Uterus (tissue), 2 donors: ENCODE measurements at regions not wholly inside any gene's neighbourhood (a gene's known extent, or its start where the extent isn't known, plus 50 kb on each side); places are given as distances from the start of the nearest gene placed in this dataset.

Source experiments
- CTCF ChIP-seq, 4 experiments: fragments of 200-600 bp in 2 of 4; fragments of 450-650 bp in 2 of 4; sonication (generic) in 2 of 4; IDR thresholded peaks; one replicate each; pipeline ENCODE4 v1.5.1; 2016 to 2019; ENCODE audit warnings: antibody characterized with exemption in 4 of 4, mild to moderate bottlenecking in 2 of 4, moderate library complexity in 1 of 4
- POLR2A ChIP-seq, 2 donors: fragments of 450-650 bp; IDR thresholded peaks; one replicate each; pipeline ENCODE4 v1.6.1; 2016; ENCODE audit warnings: antibody characterized with exemption in 2 of 2, mild to moderate bottlenecking in 1 of 2, moderate library complexity in 1 of 2

- no peak for TF ChIP-seq CTCF (IDR thresholded peaks at IDR 0.05)
- no peak for TF ChIP-seq POLR2A (IDR thresholded peaks at IDR 0.05)
Measured at GRCh38 chr2:61750624-61751023, 103.2 kb downstream of the FAM161A start.
